ENCODE measurements at regions not wholly inside any gene's neighbourhood (a gene's known extent, or its start where the extent isn't known, plus 50 kb on each side); places are given as distances from the start of the nearest gene placed in this dataset.

GRCh38 chr2:236408090-236408489, 143.9 kb upstream of the ASB18 start (continued):
- TF ChIP-seq ZNF687 (IDR thresholded peaks at IDR 0.05): no peak
- TF ChIP-seq CHD1 (IDR thresholded peaks at IDR 0.05; ENCODE audit: low read depth, low read length): no peak
- no peak for TF ChIP-seq ZNF24 (IDR thresholded peaks at IDR 0.05)
- TF ChIP-seq, protein P1, sequence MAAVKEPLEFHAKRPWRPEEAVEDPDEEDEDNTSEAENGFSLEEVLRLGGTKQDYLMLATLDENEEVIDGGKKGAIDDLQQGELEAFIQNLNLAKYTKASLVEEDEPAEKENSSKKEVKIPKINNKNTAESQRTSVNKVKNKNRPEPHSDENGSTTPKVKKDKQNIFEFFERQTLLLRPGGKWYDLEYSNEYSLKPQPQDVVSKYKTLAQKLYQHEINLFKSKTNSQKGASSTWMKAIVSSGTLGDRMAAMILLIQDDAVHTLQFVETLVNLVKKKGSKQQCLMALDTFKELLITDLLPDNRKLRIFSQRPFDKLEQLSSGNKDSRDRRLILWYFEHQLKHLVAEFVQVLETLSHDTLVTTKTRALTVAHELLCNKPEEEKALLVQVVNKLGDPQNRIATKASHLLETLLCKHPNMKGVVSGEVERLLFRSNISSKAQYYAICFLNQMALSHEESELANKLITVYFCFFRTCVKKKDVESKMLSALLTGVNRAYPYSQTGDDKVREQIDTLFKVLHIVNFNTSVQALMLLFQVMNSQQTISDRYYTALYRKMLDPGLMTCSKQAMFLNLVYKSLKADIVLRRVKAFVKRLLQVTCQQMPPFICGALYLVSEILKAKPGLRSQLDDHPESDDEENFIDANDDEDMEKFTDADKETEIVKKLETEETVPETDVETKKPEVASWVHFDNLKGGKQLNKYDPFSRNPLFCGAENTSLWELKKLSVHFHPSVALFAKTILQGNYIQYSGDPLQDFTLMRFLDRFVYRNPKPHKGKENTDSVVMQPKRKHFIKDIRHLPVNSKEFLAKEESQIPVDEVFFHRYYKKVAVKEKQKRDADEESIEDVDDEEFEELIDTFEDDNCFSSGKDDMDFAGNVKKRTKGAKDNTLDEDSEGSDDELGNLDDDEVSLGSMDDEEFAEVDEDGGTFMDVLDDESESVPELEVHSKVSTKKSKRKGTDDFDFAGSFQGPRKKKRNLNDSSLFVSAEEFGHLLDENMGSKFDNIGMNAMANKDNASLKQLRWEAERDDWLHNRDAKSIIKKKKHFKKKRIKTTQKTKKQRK (IDR thresholded peaks at IDR 0.05; ENCODE audit: low read depth, low read length): no peak
- TF ChIP-seq, protein P2, sequence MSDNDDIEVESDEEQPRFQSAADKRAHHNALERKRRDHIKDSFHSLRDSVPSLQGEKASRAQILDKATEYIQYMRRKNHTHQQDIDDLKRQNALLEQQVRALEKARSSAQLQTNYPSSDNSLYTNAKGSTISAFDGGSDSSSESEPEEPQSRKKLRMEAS (IDR thresholded peaks at IDR 0.05; ENCODE audit: low read depth, low read length): no peak
- TF ChIP-seq, protein P3, sequence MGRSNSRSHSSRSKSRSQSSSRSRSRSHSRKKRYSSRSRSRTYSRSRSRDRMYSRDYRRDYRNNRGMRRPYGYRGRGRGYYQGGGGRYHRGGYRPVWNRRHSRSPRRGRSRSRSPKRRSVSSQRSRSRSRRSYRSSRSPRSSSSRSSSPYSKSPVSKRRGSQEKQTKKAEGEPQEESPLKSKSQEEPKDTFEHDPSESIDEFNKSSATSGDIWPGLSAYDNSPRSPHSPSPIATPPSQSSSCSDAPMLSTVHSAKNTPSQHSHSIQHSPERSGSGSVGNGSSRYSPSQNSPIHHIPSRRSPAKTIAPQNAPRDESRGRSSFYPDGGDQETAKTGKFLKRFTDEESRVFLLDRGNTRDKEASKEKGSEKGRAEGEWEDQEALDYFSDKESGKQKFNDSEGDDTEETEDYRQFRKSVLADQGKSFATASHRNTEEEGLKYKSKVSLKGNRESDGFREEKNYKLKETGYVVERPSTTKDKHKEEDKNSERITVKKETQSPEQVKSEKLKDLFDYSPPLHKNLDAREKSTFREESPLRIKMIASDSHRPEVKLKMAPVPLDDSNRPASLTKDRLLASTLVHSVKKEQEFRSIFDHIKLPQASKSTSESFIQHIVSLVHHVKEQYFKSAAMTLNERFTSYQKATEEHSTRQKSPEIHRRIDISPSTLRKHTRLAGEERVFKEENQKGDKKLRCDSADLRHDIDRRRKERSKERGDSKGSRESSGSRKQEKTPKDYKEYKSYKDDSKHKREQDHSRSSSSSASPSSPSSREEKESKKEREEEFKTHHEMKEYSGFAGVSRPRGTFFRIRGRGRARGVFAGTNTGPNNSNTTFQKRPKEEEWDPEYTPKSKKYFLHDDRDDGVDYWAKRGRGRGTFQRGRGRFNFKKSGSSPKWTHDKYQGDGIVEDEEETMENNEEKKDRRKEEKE (IDR thresholded peaks at IDR 0.05): no peak
- TF ChIP-seq POLR2A (IDR thresholded peaks at IDR 0.05; ENCODE audit: low read depth, low read length): no peak
- TF ChIP-seq, protein P4, sequence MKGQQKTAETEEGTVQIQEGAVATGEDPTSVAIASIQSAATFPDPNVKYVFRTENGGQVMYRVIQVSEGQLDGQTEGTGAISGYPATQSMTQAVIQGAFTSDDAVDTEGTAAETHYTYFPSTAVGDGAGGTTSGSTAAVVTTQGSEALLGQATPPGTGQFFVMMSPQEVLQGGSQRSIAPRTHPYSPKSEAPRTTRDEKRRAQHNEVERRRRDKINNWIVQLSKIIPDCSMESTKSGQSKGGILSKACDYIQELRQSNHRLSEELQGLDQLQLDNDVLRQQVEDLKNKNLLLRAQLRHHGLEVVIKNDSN (IDR thresholded peaks at IDR 0.05; ENCODE audit: borderline replicate concordance, extremely low read length, insufficient read depth, low read depth, low read length): no peak
- no peak for TF ChIP-seq HDAC2 (IDR thresholded peaks at IDR 0.05)
- TF ChIP-seq EZH2 (IDR thresholded peaks at IDR 0.05; ENCODE audit: borderline replicate concordance, control insufficient read depth, low read depth, low read length): no peak
- TF ChIP-seq USF2 (IDR thresholded peaks at IDR 0.05; ENCODE audit: borderline replicate concordance, low read depth, low read length): no peak
- no peak for TF ChIP-seq NKRF (conservative IDR thresholded peaks at IDR 0.05)
- TF ChIP-seq ATF7 (IDR thresholded peaks at IDR 0.05; ENCODE audit: low read depth): no peak
- TF ChIP-seq BMI1 (IDR thresholded peaks at IDR 0.05; ENCODE audit: borderline replicate concordance): no peak
